ENCODE measurements at regions not wholly inside any gene's neighbourhood (a gene's known extent, or its start where the extent isn't known, plus 50 kb on each side); places are given as distances from the start of the nearest gene placed in this dataset.

- DNase-seq (ENCODE audit: low read depth), result no peak
These were observed 464.9 kb upstream of the RBMS3 start for GRCh38 chr3:28816017-28816416.

GRCh38 chr3:28824316-28824715, 456.6 kb upstream of the RBMS3 start:
- DNase-seq (ENCODE audit: low read depth), result no peak

GRCh38 chr3:28826840-28827239, 454.0 kb upstream of the RBMS3 start:
- no peak for DNase-seq (ENCODE audit: low read depth)

- no peak for DNase-seq (ENCODE audit: low read depth)
These were observed 445.6 kb upstream of the RBMS3 start for GRCh38 chr3:28835249-28835648.

GRCh38 chr3:28835751-28836150, 445.1 kb upstream of the RBMS3 start:
- no peak for DNase-seq (ENCODE audit: low read depth)

GRCh38 chr3:28836199-28836598, 444.7 kb upstream of the RBMS3 start:
- DNase-seq (ENCODE audit: low read depth), result no peak

GRCh38 chr3:28840976-28841376, 439.9 kb upstream of the RBMS3 start:
- no peak for DNase-seq (ENCODE audit: low read depth)

GRCh38 chr3:28841441-28841840, 439.4 kb upstream of the RBMS3 start:
- DNase-seq (ENCODE audit: low read depth), result no peak

GRCh38 chr3:28844298-28845005, 436.4 kb upstream of the RBMS3 start:
- no peak for DNase-seq (ENCODE audit: low read depth)

- DNase-seq (ENCODE audit: low read depth), result no peak
These were observed 435.9 kb upstream of the RBMS3 start for GRCh38 chr3:28845006-28845324.

- DNase-seq (ENCODE audit: low read depth), result no peak
These were observed 433.8 kb upstream of the RBMS3 start for GRCh38 chr3:28846971-28847478.

GRCh38 chr3:28847736-28848135, 433.1 kb upstream of the RBMS3 start:
- DNase-seq (ENCODE audit: low read depth), result no peak

- no peak for DNase-seq (ENCODE audit: low read depth)
These were observed 430.7 kb upstream of the RBMS3 start for GRCh38 chr3:28850186-28850585.

GRCh38 chr3:28853830-28854229, 427.0 kb upstream of the RBMS3 start:
- DNase-seq (ENCODE audit: low read depth), result no peak

- no peak for DNase-seq (ENCODE audit: low read depth)
These were observed 424.1 kb upstream of the RBMS3 start for GRCh38 chr3:28856796-28857195.

- DNase-seq (ENCODE audit: low read depth), result no peak
These were observed 421.0 kb upstream of the RBMS3 start for GRCh38 chr3:28859897-28860296.

- DNase-seq (ENCODE audit: low read depth), result no peak
These were observed 420.6 kb upstream of the RBMS3 start for GRCh38 chr3:28860307-28860706.

GRCh38 chr3:28863186-28863585, 417.7 kb upstream of the RBMS3 start:
- no peak for DNase-seq (ENCODE audit: low read depth)

GRCh38 chr3:28867836-28868235, 413.0 kb upstream of the RBMS3 start:
- DNase-seq (ENCODE audit: low read depth), result no peak

GRCh38 chr3:28868897-28869296, 412.0 kb upstream of the RBMS3 start:
- no peak for DNase-seq (ENCODE audit: low read depth)

GRCh38 chr3:28877912-28878311, 403.0 kb upstream of the RBMS3 start:
- DNase-seq (ENCODE audit: low read depth), result no peak

GRCh38 chr3:28890373-28890772, 390.5 kb upstream of the RBMS3 start:
- no peak for DNase-seq (ENCODE audit: low read depth)

GRCh38 chr3:28891485-28891884, 389.4 kb upstream of the RBMS3 start:
- no peak for DNase-seq (ENCODE audit: low read depth)

GRCh38 chr3:28900301-28900700, 380.6 kb upstream of the RBMS3 start:
- DNase-seq (ENCODE audit: low read depth), result no peak
